Tibial artery (tissue), 4 donors: ENCODE measurements at regions not wholly inside any gene's neighbourhood (a gene's known extent, or its start where the extent isn't known, plus 50 kb on each side); places are given as distances from the start of the nearest gene placed in this dataset.

Source experiments
- DNase-seq, 2 donors: peaks; one replicate each; pipeline ENCODE4 v3.0.0-alpha.2; 2019
- H3K27ac ChIP-seq, 2 donors: fragments of 200-600 bp; sonication (generic) in 1 of 2; 1 replicate in 1 of 2; 2 replicates in 1 of 2; pipeline ENCODE4 v1.5.1; 2018 to 2019; ENCODE audit warnings: mild to moderate bottlenecking in 1 of 2
- H3K27me3 ChIP-seq, 2 donors: fragments of 200-600 bp; sonication (generic) in 1 of 2; one replicate each; pipeline versions ENCODE4 v1.5.1 to v1.6.0; 2016 to 2019
- H3K36me3 ChIP-seq, 3 donors: fragments of 200-600 bp; sonication (generic) in 2 of 3; one replicate each; pipeline ENCODE4 v1.5.1; 2016 to 2019; ENCODE audit warnings: mild to moderate bottlenecking in 2 of 3
- H3K4me1 ChIP-seq, 4 donors: fragments of 200-600 bp; sonication (generic) in 2 of 4; 1 replicate in 3 of 4; 2 replicates in 1 of 4; pipeline ENCODE4 v1.5.1; 2016 to 2019
- H3K4me3 ChIP-seq, 2 donors: fragments of 200-600 bp; sonication (generic) in 1 of 2; 1 replicate in 1 of 2; 2 replicates in 1 of 2; pipeline ENCODE4 v1.5.1; 2018 to 2019; ENCODE audit warnings: mild to moderate bottlenecking in 2 of 2
- H3K9me3 ChIP-seq, 3 donors: fragments of 200-600 bp; sonication (generic) in 1 of 3; one replicate each; pipeline ENCODE4 v1.5.1; 2016 to 2019
- CTCF ChIP-seq, 2 experiments: fragments of 200-600 bp in 1 of 2; fragments of 450-650 bp in 1 of 2; IDR thresholded peaks; one replicate each; pipeline ENCODE4 v1.5.1; 2017 to 2019; ENCODE audit warnings: antibody characterized with exemption in 2 of 2, mild to moderate bottlenecking in 1 of 2, moderate library complexity in 1 of 2
- intact Hi-C: fragments of 100-400 bp; cut with DNase I; formaldehyde crosslinking; loops from one replicate; pipeline ENCODE4 v1.15.0; 2023; ENCODE audit warnings: low total_unique reads

DNA sequence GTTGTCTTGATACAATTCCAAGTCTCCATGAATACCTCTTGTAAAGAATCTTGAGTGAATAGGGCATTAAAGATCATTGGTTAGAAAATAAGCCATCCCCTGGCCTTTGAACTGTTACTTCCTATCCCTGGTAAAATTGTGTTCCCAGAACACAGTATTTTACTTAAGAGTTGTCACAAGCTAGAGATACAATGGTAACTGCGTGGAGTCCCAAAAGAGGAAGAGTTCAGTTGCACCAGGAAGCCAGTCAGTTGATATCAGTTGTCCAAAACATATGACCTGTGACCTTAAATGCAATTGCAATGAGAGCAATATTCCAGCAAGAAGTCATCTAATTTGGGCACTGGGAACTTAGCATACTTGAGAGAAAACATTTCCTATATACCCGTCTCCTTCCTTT is 117.3 kb downstream of the NEDD1 start:
- intact Hi-C loops = no loop called here
- H3K27me3 ChIP-seq = no peaks in the 10 kb centered on the region
- DNase-seq = no peak
- H3K4me1 ChIP-seq = no peaks in the 10 kb centered on the region
- H3K4me3 ChIP-seq = no peak overlapping the region
- no peaks in the 10 kb centered on the region for H3K9me3 ChIP-seq
- no peak overlapping the region for H3K27ac ChIP-seq
- no peaks in the 10 kb centered on the region for H3K36me3 ChIP-seq
- no peak for TF ChIP-seq CTCF (IDR thresholded peaks at IDR 0.05)

- DNase-seq = no peak
- no peak for TF ChIP-seq CTCF (IDR thresholded peaks at IDR 0.05)
- H3K36me3 ChIP-seq = no peaks in the 10 kb centered on the region
- no peak overlapping the region for H3K4me3 ChIP-seq
- H3K27ac ChIP-seq = no peak overlapping the region
- H3K4me1 ChIP-seq = no peaks in the 10 kb centered on the region
- no peaks in the 10 kb centered on the region for H3K27me3 ChIP-seq
- intact Hi-C loops = no loop called here
- H3K9me3 ChIP-seq = no peaks in the 10 kb centered on the region
Measured at GRCh38 chr12:97026901-97027300, 119.8 kb downstream of the NEDD1 start.

- no peak for TF ChIP-seq CTCF (IDR thresholded peaks at IDR 0.05)
- no peak for DNase-seq
- intact Hi-C loops = no loop called here
- Histone ChIP-seq H3K4me1 (no peaks in the 10 kb centered on the region), H3K36me3 (no peaks in the 10 kb centered on the region), H3K4me3 (no peak overlapping the region), H3K27ac (no peak overlapping the region), H3K27me3 (no peaks in the 10 kb centered on the region), H3K9me3 (no peaks in the 10 kb centered on the region)
Measured at GRCh38 chr12:97027482-97027881, 120.4 kb downstream of the NEDD1 start.

DNA sequence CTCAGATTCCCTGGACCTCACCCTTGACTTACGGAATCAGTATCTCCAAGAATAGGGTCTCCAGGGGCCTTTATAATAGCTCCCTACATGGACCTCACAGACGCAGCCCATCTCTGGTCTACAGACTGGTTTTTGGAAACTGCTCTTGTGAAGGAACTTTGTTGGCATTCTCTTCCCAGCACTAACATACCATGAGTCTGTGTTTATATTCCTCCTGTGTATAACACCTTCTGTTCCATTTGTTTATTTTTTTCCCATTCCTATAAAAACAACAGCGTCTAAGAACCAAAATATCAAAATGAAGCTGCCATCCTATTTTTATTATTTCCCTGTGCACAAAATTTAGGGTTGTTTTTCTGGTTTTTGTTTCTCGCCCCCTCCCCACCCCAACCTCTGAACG is 131.1 kb downstream of the NEDD1 start:
- no peak for DNase-seq
- H3K27me3 ChIP-seq = no peaks in the 10 kb centered on the region
- intact Hi-C loops = no loop called here
- no peaks in the 10 kb centered on the region for H3K9me3 ChIP-seq
- H3K4me3 ChIP-seq = no peak overlapping the region
- no peak for TF ChIP-seq CTCF (IDR thresholded peaks at IDR 0.05)
- H3K36me3 ChIP-seq = no peaks in the 10 kb centered on the region
- H3K27ac ChIP-seq = no peak overlapping the region
- H3K4me1 ChIP-seq = no peaks in the 10 kb centered on the region

- H3K9me3 ChIP-seq = no peaks in the 10 kb centered on the region
- intact Hi-C loops = no loop called here
- H3K4me3 ChIP-seq = no peak overlapping the region
- H3K4me1 ChIP-seq = no peaks in the 10 kb centered on the region
- no peaks in the 10 kb centered on the region for H3K36me3 ChIP-seq
- DNase-seq = no peak
- H3K27me3 ChIP-seq = no peaks in the 10 kb centered on the region
- TF ChIP-seq CTCF (IDR thresholded peaks at IDR 0.05) = no peak
- H3K27ac ChIP-seq = no peak overlapping the region
Measured at GRCh38 chr12:97038834-97039233, 131.8 kb downstream of the NEDD1 start.

DNA sequence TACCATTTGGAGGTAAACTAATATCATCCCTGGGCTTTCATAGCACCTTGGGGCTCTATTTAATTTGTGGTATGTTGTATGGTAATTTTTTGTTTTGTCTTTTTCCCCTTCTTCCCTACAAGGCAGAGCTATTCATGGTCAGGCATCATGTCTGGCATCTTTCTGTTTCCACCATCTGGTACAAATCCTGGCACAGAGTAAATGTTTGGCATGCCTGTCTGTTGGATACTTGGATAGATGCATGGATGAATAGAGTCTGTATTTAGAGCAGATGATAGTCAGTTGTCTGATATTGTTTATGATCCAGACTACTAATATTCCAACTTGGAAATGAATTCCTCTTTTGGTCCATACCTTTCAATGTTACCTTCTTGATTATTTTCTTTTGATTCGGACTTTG is 139.8 kb downstream of the NEDD1 start:
- Histone ChIP-seq H3K4me3 (no peak overlapping the region), H3K4me1 (no peaks in the 10 kb centered on the region), H3K36me3 (no peaks in the 10 kb centered on the region), H3K9me3 (no peaks in the 10 kb centered on the region), H3K27me3 (no peaks in the 10 kb centered on the region), H3K27ac (no peak overlapping the region)
- no peak for DNase-seq
- intact Hi-C loops = no loop called here
- no peak for TF ChIP-seq CTCF (IDR thresholded peaks at IDR 0.05)
